GM12874 (cell line): ENCODE measurements at regions not wholly inside any gene's neighbourhood (a gene's known extent, or its start where the extent isn't known, plus 50 kb on each side); places are given as distances from the start of the nearest gene placed in this dataset.

Experiments
- CTCF ChIP-seq: IDR thresholded peaks from 2 replicates; pipeline ENCODE4 v1.5.1; 2011; ENCODE audit warnings: low read depth, mild to moderate bottlenecking, control low read depth, low read length, moderate library complexity; ENCODE audit not compliant: insufficient read depth

- TF ChIP-seq CTCF: no peak
Observed at GRCh38 chr18:73920033-73920432, 227.6 kb downstream of the FBXO15 start.

DNA sequence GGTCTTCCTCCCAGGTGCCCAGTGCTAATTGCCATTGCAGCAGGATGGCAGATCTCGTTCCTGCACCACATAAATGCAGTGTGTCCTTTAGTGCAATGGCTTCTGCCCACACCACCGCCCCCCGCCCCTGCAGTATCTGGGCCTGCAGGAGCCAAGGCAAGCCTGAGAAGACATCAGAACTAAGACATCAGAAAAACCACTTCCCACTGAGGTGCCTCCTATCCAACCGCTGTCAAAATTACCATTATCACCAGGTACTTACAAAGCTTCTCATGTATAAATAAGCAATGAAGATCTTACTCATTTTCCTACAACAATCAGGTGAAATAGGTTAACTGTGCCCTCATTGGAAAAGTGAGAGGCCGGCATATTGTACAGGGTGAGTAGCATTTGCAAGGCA is 228.8 kb downstream of the FBXO15 start:
- no peak for TF ChIP-seq CTCF

DNA sequence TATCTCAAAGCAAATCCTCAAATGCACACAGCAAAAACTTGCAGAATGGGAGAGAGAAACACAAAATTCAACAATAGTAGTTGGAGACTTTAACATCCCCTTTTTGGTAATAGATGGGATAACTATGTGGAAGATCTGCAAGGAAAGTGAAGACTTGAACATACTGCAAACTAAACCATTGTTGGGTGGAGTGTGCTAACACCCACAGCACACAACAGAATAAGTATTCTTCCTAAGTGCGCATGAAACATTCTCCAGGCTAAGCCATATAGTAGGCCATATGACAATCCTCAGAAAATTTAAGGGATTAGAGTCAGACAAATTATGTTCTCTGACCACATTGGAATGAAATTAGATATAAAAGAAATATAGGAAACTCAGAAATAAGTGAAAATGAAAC is 230.6 kb downstream of the FBXO15 start:
- no peak for TF ChIP-seq CTCF

DNA sequence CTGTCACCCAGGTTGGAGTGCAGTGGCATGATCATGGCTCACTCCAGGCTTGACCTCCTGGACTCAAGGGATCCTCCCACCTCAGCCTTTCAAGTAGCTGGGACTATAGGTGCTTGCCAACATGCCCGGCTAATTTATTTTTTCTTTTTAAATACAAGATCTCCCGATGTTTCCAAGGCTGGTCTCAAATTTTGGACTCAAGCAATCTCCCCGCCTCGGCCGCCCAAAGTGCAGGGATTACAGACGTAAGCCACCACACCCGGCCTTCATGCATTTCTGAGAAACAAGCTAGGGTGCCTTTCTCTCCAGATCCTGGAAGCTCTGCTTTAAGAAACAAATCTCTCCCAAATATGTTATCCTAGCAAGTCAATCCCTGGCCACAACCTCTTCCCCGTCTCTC is 234.1 kb downstream of the FBXO15 start:
- TF ChIP-seq CTCF: no peak

DNA sequence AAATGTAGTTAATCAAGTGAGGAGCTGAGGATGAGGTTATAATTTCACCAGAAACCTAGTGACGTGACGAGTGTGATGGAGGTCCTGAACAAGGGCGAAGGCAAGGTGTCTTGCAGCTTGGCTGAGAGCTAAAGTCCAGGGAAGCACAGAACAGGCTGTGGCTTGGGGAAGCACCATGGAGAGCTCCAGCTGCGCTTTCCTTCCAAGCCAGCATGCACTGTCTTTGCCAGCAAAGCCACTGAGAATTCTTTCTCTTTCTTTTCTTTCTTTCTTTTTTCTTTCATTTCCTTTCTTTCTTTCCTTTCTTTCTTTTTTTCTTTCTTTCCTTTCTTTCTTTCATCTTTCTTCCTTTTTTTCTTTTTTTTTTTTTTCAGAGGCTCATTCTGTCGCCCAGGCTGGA is 239.3 kb downstream of the FBXO15 start:
- TF ChIP-seq CTCF: no peak

DNA sequence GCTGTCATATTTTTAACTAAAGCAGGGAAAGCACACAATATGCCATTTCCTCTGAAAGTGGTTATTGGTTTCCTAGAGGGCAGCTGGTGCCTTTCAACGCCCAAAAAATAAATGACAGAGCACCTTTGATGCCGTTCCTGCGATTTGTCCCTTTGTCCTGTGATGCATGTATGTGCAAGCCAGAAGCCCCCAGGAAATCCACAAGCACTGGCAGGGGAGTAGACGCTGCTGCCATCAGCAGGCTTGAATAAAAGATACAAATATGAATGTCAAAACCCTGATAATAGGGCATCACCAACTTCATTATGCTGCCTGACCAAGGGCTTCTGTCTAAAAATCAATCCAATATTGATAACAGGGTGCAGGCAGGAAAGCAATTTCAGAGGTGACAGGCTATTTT is 246.1 kb downstream of the FBXO15 start:
- TF ChIP-seq CTCF: no peak

DNA sequence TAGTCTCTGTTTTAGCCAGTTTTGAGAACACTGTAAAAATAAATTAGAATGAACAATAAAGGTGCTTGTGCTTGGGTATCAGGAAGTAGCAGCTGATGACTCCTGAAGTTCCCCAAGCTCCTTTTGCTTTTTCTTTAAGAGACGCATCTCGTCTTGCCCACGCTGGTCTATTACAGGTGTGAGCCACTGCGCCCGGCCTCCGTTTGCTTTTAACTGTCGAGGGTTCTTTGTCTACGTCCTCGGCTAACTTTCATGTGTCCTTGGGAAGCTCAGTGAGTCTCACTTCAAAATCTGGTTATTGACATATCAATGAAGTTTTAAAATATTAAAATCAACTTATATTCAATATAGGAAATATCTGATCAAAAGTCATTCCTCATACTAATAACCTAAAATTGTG is 246.5 kb downstream of the FBXO15 start:
- TF ChIP-seq CTCF: no peak
